IPS DF 6.9 (cell line): ENCODE measurements at regions not wholly inside any gene's neighbourhood (a gene's known extent, or its start where the extent isn't known, plus 50 kb on each side); places are given as distances from the start of the nearest gene placed in this dataset.

ENCODE experiments used
- DNase-seq: peaks from one replicate; pipeline ENCODE4 v3.0.0-alpha.2; 2013; ENCODE audit warnings: low read depth, low spot score
- H3K27ac ChIP-seq: one replicate; pipeline ENCODE4 v1.5.1; 2013; ENCODE audit warnings: low read length, control low read depth
- H3K27me3 ChIP-seq: 2 replicates; pipeline ENCODE4 v1.6.1; 2013; ENCODE audit warnings: mild to moderate bottlenecking, low read length; ENCODE audit not compliant: control insufficient read depth, insufficient read depth
- H3K36me3 ChIP-seq: 2 replicates; pipeline ENCODE4 v1.6.1; 2013; ENCODE audit warnings: low read length; ENCODE audit not compliant: control insufficient read depth, insufficient read depth
- H3K4me1 ChIP-seq: 2 replicates; pipeline ENCODE4 v1.6.1; 2013; ENCODE audit warnings: low read length; ENCODE audit not compliant: control insufficient read depth, insufficient read depth
- H3K4me3 ChIP-seq: 2 replicates; pipeline ENCODE4 v1.5.1; 2013; ENCODE audit warnings: mild to moderate bottlenecking, low read length
- H3K9me3 ChIP-seq: 2 replicates; pipeline ENCODE4 v1.6.1; 2013; ENCODE audit warnings: low read length, inconsistent platforms; ENCODE audit not compliant: control insufficient read depth, insufficient read depth
- WGBS: extraction: QIAGEN DNeasy Blood & Tissue Kit; methylation state at CpG from one replicate; pipeline ENCODE4 v1.1.7; 2013; ENCODE audit warnings: mixed read lengths, missing lambda C conversion rate; ENCODE audit not compliant: insufficient read length, insufficient coverage; 5-methylcytosine and 5-hydroxymethylcytosine counted together

GRCh38 chr14:44300916-44301315, 206.2 kb downstream of the FSCB start:
- Histone ChIP-seq H3K27ac (no peak overlapping the region), H3K4me3 (no peak overlapping the region), H3K36me3 (no peaks in the 10 kb centered on the region), H3K27me3 (no peaks in the 10 kb centered on the region), H3K9me3 (no peaks in the 10 kb centered on the region), H3K4me1 (no peaks in the 10 kb centered on the region)
- DNase-seq: no peak

- Histone ChIP-seq H3K36me3 (no peaks in the 10 kb centered on the region), H3K27me3 (no peaks in the 10 kb centered on the region), H3K9me3 (no peaks in the 10 kb centered on the region), H3K4me1 (no peaks in the 10 kb centered on the region), H3K4me3 (no peak overlapping the region), H3K27ac (no peak overlapping the region)
- no peak for DNase-seq
These were observed 209.6 kb downstream of the FSCB start for GRCh38 chr14:44297437-44297836.

- no CpG with 5 or more reads among the region's 8 CpGs for WGBS
- Histone ChIP-seq H3K27ac (no peak overlapping the region), H3K27me3 (no peaks in the 10 kb centered on the region), H3K9me3 (no peaks in the 10 kb centered on the region), H3K4me1 (no peaks in the 10 kb centered on the region), H3K36me3 (no peaks in the 10 kb centered on the region), H3K4me3 (no peak overlapping the region)
- DNase-seq: no peak
These were observed 215.6 kb downstream of the FSCB start for GRCh38 chr14:44291366-44291915.

- WGBS: no CpG with 5 or more reads among the region's 2 CpGs
- no peaks in the 10 kb centered on the region for H3K27me3 ChIP-seq
These were observed 219.2 kb downstream of the FSCB start for GRCh38 chr14:44287858-44288257.

GRCh38 chr14:44286201-44286600, 220.9 kb downstream of the FSCB start:
- WGBS: no CpG with 5 or more reads among the region's 2 CpGs
- no peak for DNase-seq
- Histone ChIP-seq H3K4me1 (no peaks in the 10 kb centered on the region), H3K4me3 (no peak overlapping the region), H3K36me3 (no peaks in the 10 kb centered on the region), H3K27me3 (no peaks in the 10 kb centered on the region), H3K9me3 (no peaks in the 10 kb centered on the region), H3K27ac (no peak overlapping the region)

More at GRCh38 chr14:44287858-44288257, 219.2 kb downstream of the FSCB start:
- Histone ChIP-seq H3K36me3 (no peaks in the 10 kb centered on the region), H3K4me3 (no peak overlapping the region), H3K9me3 (no peaks in the 10 kb centered on the region), H3K27ac (no peak overlapping the region), H3K4me1 (no peaks in the 10 kb centered on the region)
- DNase-seq: no peak

GRCh38 chr14:44283836-44284235, 223.2 kb downstream of the FSCB start:
- no CpG with 5 or more reads among the region's 1 CpG for WGBS

GRCh38 chr14:44279357-44279756, 227.7 kb downstream of the FSCB start:
- no peak for DNase-seq
- no CpG with 5 or more reads among the region's 1 CpG for WGBS
- H3K4me3 ChIP-seq: no peak overlapping the region
- no peaks in the 10 kb centered on the region for H3K4me1 ChIP-seq
- H3K27ac ChIP-seq: no peak overlapping the region
- H3K36me3 ChIP-seq: no peaks in the 10 kb centered on the region
- no peaks in the 10 kb centered on the region for H3K27me3 ChIP-seq
- H3K9me3 ChIP-seq: no peaks in the 10 kb centered on the region

More at GRCh38 chr14:44283836-44284235, 223.2 kb downstream of the FSCB start:
- Histone ChIP-seq H3K36me3 (no peaks in the 10 kb centered on the region), H3K27ac (no peak overlapping the region), H3K27me3 (no peaks in the 10 kb centered on the region), H3K4me1 (no peaks in the 10 kb centered on the region), H3K9me3 (no peaks in the 10 kb centered on the region), H3K4me3 (no peak overlapping the region)
- DNase-seq: no peak

- Histone ChIP-seq H3K4me1 (no peaks in the 10 kb centered on the region), H3K36me3 (no peaks in the 10 kb centered on the region), H3K27me3 (no peaks in the 10 kb centered on the region), H3K4me3 (no peak overlapping the region), H3K27ac (no peak overlapping the region), H3K9me3 (no peaks in the 10 kb centered on the region)
- DNase-seq: no peak
- WGBS: no CpG with 5 or more reads among the region's 2 CpGs
These were observed 235.4 kb downstream of the FSCB start for GRCh38 chr14:44271637-44272036.

DNA sequence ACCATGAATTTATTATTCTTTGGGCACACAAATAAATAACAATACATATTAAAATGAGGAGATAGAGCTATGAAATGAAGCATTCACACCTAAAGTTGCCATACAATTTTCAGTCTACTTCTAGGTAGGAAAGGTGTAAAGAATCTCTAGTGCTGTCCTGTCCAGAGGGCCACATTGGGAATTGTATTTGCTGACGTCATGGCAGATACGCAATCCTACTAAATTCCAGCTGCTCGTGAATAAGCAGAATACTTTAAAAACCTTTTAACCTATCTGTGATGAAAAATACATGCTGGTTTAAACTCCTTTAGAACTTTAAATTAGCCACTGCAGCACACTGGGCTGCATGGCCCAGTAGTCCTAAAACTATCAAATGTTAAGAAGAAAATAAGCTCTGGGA, 236.1 kb downstream of the FSCB start:
- no peak overlapping the region for H3K4me3 ChIP-seq
- H3K4me1 ChIP-seq: no peaks in the 10 kb centered on the region
- H3K9me3 ChIP-seq: no peaks in the 10 kb centered on the region
- no peaks in the 10 kb centered on the region for H3K36me3 ChIP-seq
- no peak overlapping the region for H3K27ac ChIP-seq
- H3K27me3 ChIP-seq: no peaks in the 10 kb centered on the region
- no CpG with 5 or more reads among the region's 3 CpGs for WGBS
- no peak for DNase-seq

GRCh38 chr14:44265246-44265645, 241.8 kb downstream of the FSCB start:
- Histone ChIP-seq H3K4me3 (no peak overlapping the region), H3K9me3 (no peaks in the 10 kb centered on the region), H3K27me3 (no peaks in the 10 kb centered on the region), H3K36me3 (no peaks in the 10 kb centered on the region), H3K4me1 (no peaks in the 10 kb centered on the region), H3K27ac (no peak overlapping the region)
- no CpG with 5 or more reads among the region's 2 CpGs for WGBS
- DNase-seq: no peak

DNA sequence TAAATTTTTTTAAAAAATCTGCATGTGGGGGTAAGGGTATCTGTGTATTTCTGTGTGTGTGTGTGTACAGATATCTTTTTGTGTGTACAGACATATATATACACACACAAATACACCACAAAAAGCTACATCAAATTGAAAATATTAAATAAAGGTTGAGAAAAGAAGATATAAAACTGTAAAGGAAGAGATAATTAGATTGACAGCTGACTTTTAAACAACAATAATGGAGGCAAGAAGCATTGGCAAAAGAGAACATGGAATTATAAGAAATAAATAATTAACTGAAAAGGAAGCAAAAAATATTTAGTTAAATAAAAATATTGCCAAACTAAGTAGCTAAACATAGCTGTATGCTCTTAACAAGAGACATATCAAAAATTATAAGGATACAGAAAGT, 291.4 kb downstream of the FSCB start:
- H3K36me3 ChIP-seq: no peaks in the 10 kb centered on the region
- no peak overlapping the region for H3K27ac ChIP-seq
- no peaks in the 10 kb centered on the region for H3K4me1 ChIP-seq

More for the DNA sequence above, 291.4 kb downstream of the FSCB start:
- Histone ChIP-seq H3K9me3 (no peaks in the 10 kb centered on the region), H3K27me3 (no peaks in the 10 kb centered on the region), H3K4me3 (no peak overlapping the region)
- no peak for DNase-seq
